Neural cell (in vitro differentiated cells): ENCODE measurements at regions not wholly inside any gene's neighbourhood (a gene's known extent, or its start where the extent isn't known, plus 50 kb on each side); places are given as distances from the start of the nearest gene placed in this dataset.

Experiments used
- H2AFZ ChIP-seq: fragments of 200-600, 300-800 bp; sonication (generic), shearing (Covaris generic); 2 replicates; pipeline ENCODE4 v1.6.0; 2014; ENCODE audit warnings: low read depth, mild to moderate bottlenecking, antibody characterized with exemption, low read length, moderate library complexity
- H3F3A ChIP-seq: fragments of 200-600 bp; shearing (Covaris generic); 2 replicates; pipeline ENCODE4 v1.6.1; 2016; ENCODE audit warnings: mild to moderate bottlenecking, moderate library complexity, mixed read lengths, antibody characterized with exemption, low read length; ENCODE audit not compliant: insufficient read depth, poor library complexity, severe bottlenecking
- H3K27ac ChIP-seq: fragments of 200-600, 300-800 bp; sonication (generic), shearing (Covaris generic); 2 replicates; pipeline ENCODE4 v1.5.1; 2014; ENCODE audit warnings: mild to moderate bottlenecking, low read length, moderate library complexity
- H3K27me3 ChIP-seq: fragments of 300-800, 200-600 bp; sonication (generic), shearing (Covaris generic); 2 replicates; pipeline ENCODE4 v1.6.0; 2014; ENCODE audit warnings: mild to moderate bottlenecking, low read depth, low read length, moderate library complexity; ENCODE audit not compliant: insufficient read depth
- H3K36me3 ChIP-seq: fragments of 300-800, 200-600 bp; sonication (generic), shearing (Covaris generic); 2 replicates; pipeline ENCODE4 v1.5.1; 2014; ENCODE audit warnings: mild to moderate bottlenecking, antibody characterized with exemption, low read length, moderate library complexity; ENCODE audit not compliant: insufficient read depth
- H3K4me2 ChIP-seq: fragments of 300-800, 200-600 bp; sonication (generic), shearing (Covaris generic); 2 replicates; pipeline ENCODE4 v1.6.0; 2014; ENCODE audit warnings: mild to moderate bottlenecking, low read length
- H3K4me3 ChIP-seq: fragments of 300-800, 200-600 bp; sonication (generic), shearing (Covaris generic); 2 replicates; pipeline ENCODE4 v1.5.1; 2014; ENCODE audit warnings: mild to moderate bottlenecking, low read length, moderate library complexity
- H3K79me2 ChIP-seq: fragments of 200-600 bp; shearing (Covaris generic); replicated peaks from 2 replicates; pipeline ENCODE4 v1.6.0; 2014; ENCODE audit warnings: mild to moderate bottlenecking, low read length, moderate library complexity; ENCODE audit not compliant: insufficient read depth
- H3K9ac ChIP-seq: fragments of 300-800, 200-600 bp; sonication (generic), shearing (Covaris generic); 2 replicates; pipeline ENCODE4 v1.6.1; 2016; ENCODE audit warnings: mild to moderate bottlenecking, low read length, mixed read lengths
- H3K9me2 ChIP-seq: fragments of 200-600 bp; shearing (Covaris generic); 2 replicates; pipeline ENCODE4 v1.6.1; 2016; ENCODE audit warnings: mild to moderate bottlenecking, low read length, mixed read lengths; ENCODE audit not compliant: insufficient read depth
- H3K9me3 ChIP-seq: fragments of 200-600, 300-800 bp; sonication (generic), shearing (Covaris generic); 2 replicates; pipeline ENCODE4 v1.6.1; 2016; ENCODE audit warnings: mild to moderate bottlenecking, mixed run types, low read length, moderate library complexity, mixed read lengths
- H4K20me1 ChIP-seq: fragments of 200-600 bp; shearing (Covaris generic); 2 replicates; pipeline ENCODE4 v1.6.1; 2016; ENCODE audit warnings: mild to moderate bottlenecking, mixed run types; ENCODE audit not compliant: insufficient read depth
- CTCF ChIP-seq: fragments of 450-650 bp; IDR thresholded peaks from 2 replicates; pipeline ENCODE4 v1.5.1; 2014; ENCODE audit warnings: antibody characterized with exemption, mild to moderate bottlenecking, moderate library complexity; ENCODE audit not compliant: poor library complexity, severe bottlenecking
- EP300 ChIP-seq: fragments of 450-650 bp; conservative IDR thresholded peaks from 2 replicates; pipeline ENCODE4 v1.6.1; 2014; ENCODE audit warnings: antibody characterized with exemption, mild to moderate bottlenecking, moderate library complexity; ENCODE audit not compliant: poor library complexity, severe bottlenecking
- EZH2 ChIP-seq: fragments of 200-600, 300-800 bp; shearing (Covaris generic), sonication (generic); IDR thresholded peaks from 2 replicates; pipeline ENCODE4 v1.6.1; 2014; ENCODE audit warnings: antibody characterized with exemption, low read length, borderline replicate concordance, mild to moderate bottlenecking; ENCODE audit not compliant: insufficient read depth, poor library complexity, severe bottlenecking
- MXI1 ChIP-seq: fragments of 450-650 bp; conservative IDR thresholded peaks from 2 replicates; pipeline ENCODE4 v1.6.1; 2014; ENCODE audit warnings: antibody characterized with exemption, mild to moderate bottlenecking; ENCODE audit not compliant: poor library complexity, severe bottlenecking
- POLR2AphosphoS5 ChIP-seq: IDR thresholded peaks from 2 replicates; pipeline ENCODE4 v1.6.1; 2012
- RAD21 ChIP-seq: fragments of 450-650 bp; conservative IDR thresholded peaks from 2 replicates; pipeline ENCODE4 v1.6.1; 2014; ENCODE audit warnings: antibody characterized with exemption, mild to moderate bottlenecking, moderate library complexity
- REST ChIP-seq: IDR thresholded peaks from 2 replicates; pipeline ENCODE4 v1.6.1; 2012; ENCODE audit warnings: borderline replicate concordance
- SMC3 ChIP-seq: fragments of 450-650 bp; conservative IDR thresholded peaks from 2 replicates; pipeline ENCODE4 v1.6.1; 2014; ENCODE audit warnings: antibody characterized with exemption, mild to moderate bottlenecking, moderate library complexity; ENCODE audit not compliant: poor library complexity
- TAF1 ChIP-seq: IDR thresholded peaks from 2 replicates; pipeline ENCODE4 v1.6.1; 2012; ENCODE audit warnings: low read depth

GRCh38 chr2:108067820-108068405 is 81.6 kb downstream of the SLC5A7 start:
- Histone ChIP-seq H3K9me2 (no peaks in the 10 kb centered on the region), H3K4me2 (no peak overlapping the region), H3K36me3 (no peaks in the 10 kb centered on the region), H4K20me1 (no peaks in the 10 kb centered on the region), H3K9ac (no peak overlapping the region), H3K4me3 (no peak overlapping the region), H2AFZ (no peak overlapping the region), H3K27ac (peak overlapping the region; percentile 14), H3K9me3 (no peaks in the 10 kb centered on the region), H3F3A (no peaks in the 10 kb centered on the region), H3K27me3 (no peaks in the 10 kb centered on the region), H3K79me2 (no peaks in the 10 kb centered on the region)
- TF ChIP-seq SMC3 (no peak), MXI1 (no peak), CTCF (no peak), POLR2AphosphoS5 (no peak), EZH2 (no peak), EP300 (no peak), REST (no peak), RAD21 (no peak), TAF1 (no peak)

GRCh38 chr2:108069515-108070310 is 83.4 kb downstream of the SLC5A7 start:
- H3K79me2 ChIP-seq: no peaks in the 10 kb centered on the region
- no peak overlapping the region for H3K4me3 ChIP-seq
- no peak overlapping the region for H3K9ac ChIP-seq
- H2AFZ ChIP-seq: no peak overlapping the region
- no peaks in the 10 kb centered on the region for H4K20me1 ChIP-seq
- no peak overlapping the region for H3K4me2 ChIP-seq
- no peaks in the 10 kb centered on the region for H3K27me3 ChIP-seq
- H3K9me3 ChIP-seq: no peaks in the 10 kb centered on the region
- H3K36me3 ChIP-seq: no peaks in the 10 kb centered on the region
- TF ChIP-seq EP300 (peak; percentile 56), POLR2AphosphoS5 (peak; percentile 75), MXI1 (no peak)
- no peak overlapping the region for H3K27ac ChIP-seq
- H3F3A ChIP-seq: no peaks in the 10 kb centered on the region
- H3K9me2 ChIP-seq: no peaks in the 10 kb centered on the region
